MV-4-11 (cell line): ENCODE measurements at regions not wholly inside any gene's neighbourhood (a gene's known extent, or its start where the extent isn't known, plus 50 kb on each side); places are given as distances from the start of the nearest gene placed in this dataset.
"Not testable (repeated sequence)": the region's sequence is repeated elsewhere in the genome, so short reads cannot be mapped to it uniquely, and the experiment has no call there.

Source experiments
- DNase-seq: peaks from one replicate; lab custom pipeline; 2025; lab: John Stamatoyannopoulos, UW

DNA sequence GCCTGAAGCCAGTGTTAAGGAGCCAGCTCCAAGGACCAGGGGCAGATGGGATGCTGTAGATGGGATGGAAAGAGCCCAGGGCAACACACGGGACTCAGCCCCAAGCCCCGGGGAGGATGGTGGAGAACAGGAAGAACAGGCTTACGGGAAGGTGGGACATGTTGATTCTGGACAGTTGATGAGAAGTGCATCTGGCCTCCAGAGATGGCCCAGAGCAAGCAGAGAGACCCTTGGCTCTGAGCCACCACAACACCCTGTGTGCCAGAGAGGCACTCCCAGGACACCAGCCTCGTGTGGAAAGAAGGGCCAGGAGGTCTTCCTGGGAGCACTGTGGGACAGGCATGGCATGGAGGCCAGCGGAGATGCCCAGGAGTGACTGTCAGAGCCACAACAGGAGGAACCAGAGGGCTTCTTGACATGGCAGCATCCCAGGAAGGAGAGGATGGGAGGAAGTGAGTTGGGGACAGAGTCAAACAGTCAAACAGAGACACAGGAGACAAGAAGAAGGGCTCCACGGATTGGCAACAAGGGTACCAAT is 156.3 kb upstream of the MVB12B start:
- no peak for DNase-seq

DNA sequence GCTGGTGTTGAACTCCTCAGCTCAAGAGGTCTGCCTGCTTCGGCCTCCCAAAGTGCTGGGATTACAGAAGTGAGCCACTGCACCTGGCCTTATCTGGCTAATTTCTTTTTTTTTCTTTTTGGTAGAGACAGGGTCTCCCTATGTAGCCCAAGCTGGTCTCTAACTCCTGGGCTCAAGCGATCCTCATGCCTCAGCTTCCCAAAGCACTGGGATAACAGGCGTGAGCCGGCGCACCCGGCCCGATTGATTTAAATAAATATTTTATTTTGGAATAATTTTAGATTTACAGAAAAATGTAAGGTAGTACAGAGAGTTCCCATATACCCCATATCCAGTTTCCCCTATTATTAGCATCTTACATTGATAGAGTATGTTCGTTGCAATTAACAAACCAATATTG is 155.0 kb upstream of the MVB12B start:
- no peak for DNase-seq

DNA sequence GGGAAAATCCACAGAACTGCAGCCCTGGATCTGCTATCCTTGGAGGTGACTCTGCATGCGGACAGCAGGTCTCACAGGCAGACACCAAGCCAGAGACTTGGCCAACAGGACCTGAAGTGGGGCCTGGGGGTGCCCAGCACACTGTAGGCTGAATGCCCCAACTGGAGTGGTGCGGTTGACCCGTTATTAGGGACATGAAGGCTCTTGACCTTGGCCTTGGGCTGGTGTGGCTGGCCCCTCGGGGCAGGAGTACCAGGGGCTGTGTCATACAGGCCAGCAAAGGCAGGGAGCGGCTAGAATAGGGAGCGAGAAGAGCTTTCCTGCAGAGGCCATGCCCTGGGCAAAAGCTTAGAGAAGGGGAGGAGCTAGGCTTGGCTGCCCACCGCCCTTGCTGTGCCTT is 153.2 kb upstream of the MVB12B start:
- no peak for DNase-seq

- DNase-seq: no peak
These were observed 152.7 kb upstream of the MVB12B start for GRCh38 chr9:126173929-126174328.

GRCh38 chr9:126183266-126183665 is 143.4 kb upstream of the MVB12B start:
- DNase-seq: no peak

DNA sequence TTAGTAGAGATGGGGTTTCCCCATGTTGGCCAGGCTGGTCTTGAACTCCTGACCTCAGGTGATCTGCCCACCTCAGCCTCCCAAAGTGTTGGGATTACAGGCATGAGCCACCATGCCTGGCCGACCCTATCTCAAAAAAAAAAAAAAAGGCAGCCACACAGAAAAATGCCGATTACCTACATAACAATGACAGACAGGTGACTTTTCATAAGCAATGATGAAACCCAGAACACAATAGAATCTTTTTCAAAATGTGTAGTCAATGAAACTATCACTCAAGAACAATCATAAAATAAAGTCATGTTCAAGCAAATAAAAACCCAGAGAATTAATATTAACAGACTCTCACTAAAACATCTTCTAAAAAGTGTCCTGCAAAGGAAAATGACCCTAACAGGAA is 135.6 kb upstream of the MVB12B start:
- DNase-seq: not testable (repeated sequence)

DNA sequence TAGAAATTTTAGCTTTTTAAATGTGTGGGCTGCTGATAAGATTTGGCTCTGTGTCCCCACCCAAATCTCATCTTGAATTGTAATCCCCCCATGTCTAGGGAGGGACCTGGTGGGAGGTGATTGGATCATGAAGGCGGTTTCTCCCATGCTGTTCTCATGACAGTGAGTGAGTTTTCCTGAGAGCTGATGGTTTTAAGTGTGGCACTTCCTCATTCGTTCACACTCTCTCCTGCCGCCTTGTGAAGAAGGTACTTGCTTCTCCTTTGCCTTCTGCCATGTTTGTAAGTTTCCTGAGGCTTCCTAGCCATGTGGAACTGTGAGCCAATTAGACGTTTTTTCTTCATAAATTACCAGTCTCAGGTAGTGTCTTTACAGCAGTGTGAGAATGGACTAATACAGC is 127.8 kb upstream of the MVB12B start:
- DNase-seq: peak; percentile 15

GRCh38 chr9:126203313-126203712 is 123.3 kb upstream of the MVB12B start:
- DNase-seq: no peak

DNA sequence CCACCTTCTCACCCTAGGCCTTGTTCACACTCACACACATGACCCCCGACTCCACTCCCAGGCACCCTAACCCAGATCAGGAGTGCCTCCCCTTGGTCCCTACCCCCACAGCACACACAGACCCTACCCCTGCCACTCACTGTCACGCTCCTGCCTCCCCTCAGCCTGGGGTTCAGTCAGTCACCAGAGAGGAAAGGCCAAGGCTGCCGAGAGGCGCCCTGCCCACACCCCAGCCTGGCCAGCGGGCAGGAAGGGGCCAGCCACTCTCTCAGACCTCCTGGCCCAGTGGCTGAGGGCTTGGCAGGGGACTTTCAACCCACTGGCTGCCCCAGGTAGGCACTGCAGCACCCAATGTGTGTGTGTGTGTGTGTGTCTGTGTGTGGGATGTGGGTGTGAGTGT is 122.4 kb upstream of the MVB12B start:
- no peak for DNase-seq

GRCh38 chr9:126204708-126205225 is 121.9 kb upstream of the MVB12B start:
- no peak for DNase-seq

GRCh38 chr9:126205265-126205664 is 121.4 kb upstream of the MVB12B start:
- peak; percentile 43 for DNase-seq

- no peak for DNase-seq
These were observed 120.7 kb upstream of the MVB12B start for GRCh38 chr9:126205845-126206498.

GRCh38 chr9:126207256-126207655 is 119.4 kb upstream of the MVB12B start:
- no peak for DNase-seq

- DNase-seq: no peak
These were observed 118.3 kb upstream of the MVB12B start for GRCh38 chr9:126208216-126208758.

DNA sequence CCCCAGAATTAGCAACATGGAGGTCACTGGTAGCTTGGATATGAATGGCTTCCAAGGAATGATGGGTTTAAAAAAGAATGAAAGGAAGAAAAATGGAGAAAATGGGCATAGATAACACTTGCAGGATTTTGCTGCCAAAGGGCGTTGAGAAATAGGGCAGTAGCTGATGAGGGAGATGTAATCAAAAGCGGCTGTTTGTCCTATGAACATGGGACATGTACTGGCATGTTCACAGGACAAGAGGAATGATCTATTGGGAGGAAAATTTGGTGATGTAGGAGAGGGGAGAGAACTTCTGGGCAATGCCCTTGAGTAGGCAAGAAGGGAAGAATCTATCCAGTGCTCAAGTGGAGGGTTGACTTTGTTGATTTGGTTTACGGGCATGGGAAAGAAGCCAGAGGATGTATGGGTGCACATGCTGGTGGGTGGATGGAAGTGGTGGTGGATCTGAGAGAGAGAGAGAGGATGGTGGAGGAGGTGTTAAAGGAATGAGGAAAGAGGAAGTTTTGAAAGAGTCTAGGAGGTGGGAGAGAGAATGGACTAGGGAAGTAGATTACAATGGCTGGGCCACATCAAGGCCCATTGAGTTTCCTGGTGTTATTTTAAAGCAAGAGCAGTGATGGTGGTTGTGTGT is 115.1 kb upstream of the MVB12B start:
- no peak for DNase-seq

- DNase-seq: no peak
These were observed 111.1 kb upstream of the MVB12B start for GRCh38 chr9:126215486-126215885.

DNA sequence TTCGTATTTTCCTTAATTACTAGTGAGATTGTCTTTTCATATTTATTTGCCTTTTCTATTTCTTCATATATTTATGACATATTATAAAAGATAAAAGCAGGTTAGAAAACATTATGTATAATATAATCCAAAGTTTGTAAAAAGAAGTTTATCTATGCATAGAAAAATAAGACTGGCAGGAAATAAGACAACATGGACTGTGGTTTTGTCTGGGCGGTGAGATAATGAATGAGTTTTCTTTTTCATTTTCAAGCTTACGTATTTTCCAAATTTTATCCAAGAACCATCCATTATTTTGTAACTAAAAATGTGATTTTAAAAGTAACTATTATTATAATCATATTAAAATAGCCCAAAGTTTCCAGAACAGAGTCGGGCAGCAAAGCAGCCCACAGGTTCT is 109.8 kb upstream of the MVB12B start:
- DNase-seq: no peak

GRCh38 chr9:126217250-126217653 is 109.4 kb upstream of the MVB12B start:
- no peak for DNase-seq

DNA sequence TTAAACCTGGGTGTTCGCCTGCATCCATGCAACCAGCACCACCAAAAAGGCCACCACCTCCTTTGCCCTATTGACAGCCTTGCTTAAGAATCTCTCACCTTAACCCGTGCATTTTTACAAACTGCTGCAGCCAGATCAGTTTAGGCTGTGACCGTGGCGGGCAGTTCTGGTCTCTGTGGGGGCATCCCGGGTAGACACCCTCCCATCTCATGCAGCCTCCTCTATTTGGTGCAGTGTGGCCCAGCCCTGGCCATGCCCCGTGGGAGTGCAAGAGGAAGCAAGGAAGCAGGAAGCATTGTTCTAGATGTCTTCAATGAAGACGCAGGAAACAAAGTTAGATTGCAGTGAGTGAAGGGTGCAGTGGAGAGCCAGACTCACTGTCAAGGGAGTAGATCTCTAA is 108.8 kb upstream of the MVB12B start:
- DNase-seq: no peak

DNA sequence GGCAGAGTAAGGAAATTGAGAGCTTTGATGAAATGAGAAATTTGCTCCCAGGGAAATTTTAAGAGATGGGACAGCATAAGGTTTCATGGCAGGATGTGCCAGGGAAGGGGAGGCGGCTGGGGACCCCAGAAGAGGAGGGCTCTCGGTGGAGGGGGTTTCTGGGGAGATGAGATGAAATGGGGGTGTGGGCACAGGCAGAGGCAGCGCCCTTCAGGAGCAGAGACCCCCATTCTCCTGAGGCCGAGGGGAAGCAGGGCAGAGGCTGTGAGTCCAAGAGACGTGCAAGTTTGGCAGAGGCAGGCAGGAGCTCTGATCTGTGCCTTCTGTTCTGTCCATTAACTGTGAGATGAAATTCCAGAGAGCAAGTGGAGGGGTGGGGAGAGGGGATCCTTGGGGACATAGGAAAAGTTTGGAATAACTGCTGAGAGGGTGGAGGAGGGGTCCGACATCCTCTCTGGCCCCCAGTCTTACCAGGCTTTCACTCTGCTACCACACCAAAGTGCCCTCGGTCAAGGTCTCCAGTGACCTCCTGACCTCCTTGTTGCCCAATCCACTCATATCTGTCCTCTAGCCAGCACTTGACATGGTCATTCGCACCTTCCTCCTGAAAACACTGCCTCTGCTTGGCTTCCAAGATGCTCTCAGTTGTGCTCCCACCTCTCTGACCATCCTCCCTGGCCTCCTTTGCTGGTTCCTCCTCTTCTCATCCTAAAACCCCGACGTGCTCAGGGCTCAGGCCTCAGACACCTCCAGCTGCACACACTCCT is 108.1 kb upstream of the MVB12B start:
- no peak for DNase-seq

GRCh38 chr9:126219166-126219565 is 107.5 kb upstream of the MVB12B start:
- no peak for DNase-seq

DNA sequence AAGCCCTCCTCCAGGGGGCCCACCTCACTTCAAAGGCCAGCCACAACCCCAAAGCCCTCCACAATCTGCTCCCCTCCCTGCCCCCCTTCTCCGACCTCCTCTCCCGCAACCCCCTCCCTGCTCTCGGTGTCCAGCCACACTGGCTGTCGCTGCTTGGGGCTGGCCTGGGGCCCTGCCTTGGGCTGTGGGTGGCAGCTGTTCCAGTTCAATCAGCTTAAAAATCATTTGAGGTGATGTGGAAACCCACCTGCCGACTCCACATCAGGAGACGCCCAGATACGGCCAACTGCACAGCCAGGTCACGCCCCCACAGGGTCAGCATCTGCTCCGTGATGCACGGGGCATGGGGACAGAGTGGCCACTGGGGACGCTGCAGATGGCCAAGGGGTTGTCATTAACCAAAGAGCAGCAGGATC is 107.0 kb upstream of the MVB12B start:
- no peak for DNase-seq

- DNase-seq: no peak
These were observed 105.1 kb upstream of the MVB12B start for GRCh38 chr9:126221480-126221879.
